GM10248 (cell line): ENCODE measurements at regions not wholly inside any gene's neighbourhood (a gene's known extent, or its start where the extent isn't known, plus 50 kb on each side); places are given as distances from the start of the nearest gene placed in this dataset.

Experiments
- CTCF ChIA-PET: fragments of 300-600 bp; sonication (Branson Sonifier 250); formaldehyde crosslinking; extraction: SDS; loops from one replicate; lab custom pipeline; 2021; ENCODE audit warnings: antibody characterized with exemption; lab: Yijun Ruan, JAX
- POLR2A ChIA-PET: fragments of 350-650 bp; sonication (Branson Sonifier 250); formaldehyde crosslinking; extraction: SDS; loops from one replicate; lab custom pipeline; 2020; ENCODE audit warnings: antibody characterized with exemption; lab: Yijun Ruan, JAX
- DNase-seq: peaks from one replicate; pipeline ENCODE4 v3.0.0; 2012; ENCODE audit errors: extremely low spot score
- TF ChIP-seq, protein P1 (sequence below): IDR thresholded peaks from 2 replicates; pipeline ENCODE4 v1.5.1; 2012; ENCODE audit warnings: mild to moderate bottlenecking, low read depth; ENCODE audit errors: extremely low read depth, missing control alignments, control extremely low read depth

DNA sequence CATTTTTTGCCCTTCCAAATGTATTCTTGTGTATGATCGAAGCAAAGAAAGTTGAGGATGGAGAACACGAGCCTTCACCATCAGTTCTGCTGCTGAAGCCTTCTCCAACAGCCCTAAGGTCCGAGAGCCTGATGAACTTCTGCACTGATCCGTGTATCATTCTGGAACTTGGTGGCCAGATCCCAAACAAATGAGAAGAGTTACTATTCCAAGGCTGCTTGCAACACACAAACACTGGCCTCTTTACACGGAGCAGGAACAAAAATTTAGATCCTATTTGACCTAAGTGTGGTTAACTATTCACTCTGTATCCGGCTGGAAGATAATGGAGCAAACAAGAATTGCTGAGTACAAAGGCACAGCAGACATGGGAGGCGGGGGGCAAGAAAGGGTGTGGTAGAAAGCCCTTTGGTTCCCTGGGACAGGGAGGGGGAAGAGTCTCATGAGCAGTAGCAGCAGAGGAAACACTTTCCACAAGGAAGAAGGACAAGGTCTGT is 282.9 kb downstream of the SOX9 start:
- ChIA-PET CTCF (interaction anchor here (1.2 to 1.4 kb wide), 4 partner anchors 9 to 106 kb away, joined by 3 to 7 read pairs (median 4); no protein-coding TSS in a partner anchor), POLR2A (no interaction called here)
- TF ChIP-seq, protein P1, sequence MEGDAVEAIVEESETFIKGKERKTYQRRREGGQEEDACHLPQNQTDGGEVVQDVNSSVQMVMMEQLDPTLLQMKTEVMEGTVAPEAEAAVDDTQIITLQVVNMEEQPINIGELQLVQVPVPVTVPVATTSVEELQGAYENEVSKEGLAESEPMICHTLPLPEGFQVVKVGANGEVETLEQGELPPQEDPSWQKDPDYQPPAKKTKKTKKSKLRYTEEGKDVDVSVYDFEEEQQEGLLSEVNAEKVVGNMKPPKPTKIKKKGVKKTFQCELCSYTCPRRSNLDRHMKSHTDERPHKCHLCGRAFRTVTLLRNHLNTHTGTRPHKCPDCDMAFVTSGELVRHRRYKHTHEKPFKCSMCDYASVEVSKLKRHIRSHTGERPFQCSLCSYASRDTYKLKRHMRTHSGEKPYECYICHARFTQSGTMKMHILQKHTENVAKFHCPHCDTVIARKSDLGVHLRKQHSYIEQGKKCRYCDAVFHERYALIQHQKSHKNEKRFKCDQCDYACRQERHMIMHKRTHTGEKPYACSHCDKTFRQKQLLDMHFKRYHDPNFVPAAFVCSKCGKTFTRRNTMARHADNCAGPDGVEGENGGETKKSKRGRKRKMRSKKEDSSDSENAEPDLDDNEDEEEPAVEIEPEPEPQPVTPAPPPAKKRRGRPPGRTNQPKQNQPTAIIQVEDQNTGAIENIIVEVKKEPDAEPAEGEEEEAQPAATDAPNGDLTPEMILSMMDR = no peak
- DNase-seq = no peak

DNA sequence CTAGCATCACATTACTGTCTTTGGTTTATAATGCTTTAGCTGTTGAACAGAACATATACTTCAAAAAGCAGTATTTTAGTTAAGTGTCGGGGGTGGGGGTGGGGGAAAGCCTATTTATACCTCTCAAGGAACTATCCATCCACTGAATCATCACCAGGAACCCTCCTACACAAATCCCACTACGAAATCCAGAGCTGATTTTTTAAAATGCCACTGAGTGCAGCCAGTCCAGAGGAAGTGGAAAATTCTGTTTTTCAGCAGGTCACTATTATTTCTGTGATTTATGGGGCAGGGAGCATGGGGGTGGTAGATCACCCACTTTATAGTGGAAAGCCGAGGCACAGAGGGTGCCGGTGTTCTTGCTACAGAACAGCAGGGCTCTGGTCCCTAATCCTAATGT is 284.1 kb downstream of the SOX9 start:
- POLR2A ChIA-PET = no interaction called here
- CTCF ChIA-PET = interaction anchor here (1.2 to 1.4 kb wide), 3 partner anchors 10 to 21 kb away, joined by 3 to 7 read pairs (median 4); no protein-coding TSS in a partner anchor
- TF ChIP-seq, protein P1 = no peak
- no peak for DNase-seq

DNA sequence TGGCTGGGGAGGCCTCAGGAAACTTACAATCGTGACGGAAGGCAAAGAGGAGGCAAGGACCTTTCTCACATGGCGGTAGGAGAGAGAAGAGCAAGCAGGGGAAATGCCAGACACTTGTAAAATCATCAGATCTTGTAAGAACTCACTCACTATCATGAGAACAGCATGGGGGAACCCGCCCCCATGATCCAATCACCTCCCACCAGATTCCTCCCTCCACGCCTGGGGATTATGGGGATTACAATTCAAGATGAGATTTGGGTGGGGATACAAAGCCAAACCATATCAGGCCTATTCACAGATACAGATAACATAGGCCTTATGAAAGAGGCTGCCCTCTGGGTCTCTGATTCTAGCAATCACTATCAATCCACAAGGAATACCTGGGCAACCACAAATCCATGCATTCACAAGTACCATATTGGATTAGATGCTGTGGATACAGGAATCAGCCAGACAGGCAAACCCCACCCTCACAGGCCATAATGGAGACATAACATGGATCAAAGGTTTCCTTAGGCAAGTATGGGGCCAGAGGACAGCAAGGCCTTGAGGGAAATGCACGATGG is 284.9 kb downstream of the SOX9 start:
- POLR2A ChIA-PET = no interaction called here

DNA sequence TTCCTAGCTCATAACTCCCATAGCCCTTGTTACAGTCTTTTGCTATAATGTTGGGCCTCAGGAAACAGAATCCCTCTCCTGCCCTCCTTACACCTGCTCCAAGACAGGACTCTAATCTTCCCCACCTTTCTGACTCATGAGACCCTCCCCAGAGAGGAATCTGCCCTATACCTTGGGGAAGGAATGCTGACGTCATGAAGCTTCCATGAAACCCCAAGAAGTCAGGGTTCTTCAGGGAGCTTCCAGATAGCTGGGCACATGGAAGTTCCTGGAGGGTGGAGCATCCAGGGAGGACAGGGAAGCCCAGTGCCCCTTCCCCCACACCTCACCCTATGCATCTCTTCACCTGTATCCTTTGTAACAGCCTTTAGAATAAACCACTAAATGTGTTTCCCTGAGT is 285.7 kb downstream of the SOX9 start:
- CTCF ChIA-PET = interaction anchor here (1.9 kb wide), 1 partner anchor 11 kb away, joined by 4 read pairs; no protein-coding TSS in a partner anchor
- TF ChIP-seq, protein P1 = no peak
- no peak for DNase-seq
- POLR2A ChIA-PET = interaction anchor here (0.6 kb wide), 1 partner anchor 60 kb away, joined by 4 read pairs; no protein-coding TSS in a partner anchor

More for the DNA sequence above, 284.9 kb downstream of the SOX9 start:
- CTCF ChIA-PET = no interaction called here
- TF ChIP-seq, protein P1 = no peak
- DNase-seq = no peak

DNA sequence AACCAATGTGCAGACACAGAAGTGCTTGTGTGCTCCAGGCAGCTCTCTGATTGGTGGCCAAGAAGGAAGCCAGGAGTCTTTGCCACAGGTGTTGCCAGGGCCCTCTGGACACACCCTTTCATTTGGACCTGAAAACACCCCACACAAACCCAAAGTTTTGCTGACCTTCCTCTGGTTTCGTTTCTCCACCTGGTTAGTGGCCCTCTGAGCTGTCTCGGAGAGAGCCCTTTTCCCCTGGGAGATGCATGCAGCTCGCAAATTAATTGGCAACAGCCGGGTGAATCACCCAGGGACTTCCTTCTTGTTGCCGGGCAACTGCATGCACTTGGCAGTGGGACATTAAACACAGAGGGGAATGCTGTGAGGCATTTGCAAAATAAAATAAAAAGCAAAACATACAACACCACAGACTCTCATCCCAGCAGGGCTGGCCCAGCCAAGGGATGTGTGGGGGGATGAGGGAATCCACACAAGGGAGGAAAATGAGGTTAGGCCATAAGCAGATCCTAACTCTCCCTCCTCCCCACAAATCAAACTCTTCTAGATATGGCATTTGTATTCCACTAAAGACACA is 286.6 kb downstream of the SOX9 start:
- ChIA-PET CTCF (interaction anchor here (0.8 to 1.9 kb wide), 2 partner anchors 12 to 265 kb away, joined by 3 to 4 read pairs; no protein-coding TSS in a partner anchor), POLR2A (interaction anchor here (1.1 kb wide), 1 partner anchor 18 kb away, joined by 3 read pairs; no protein-coding TSS in a partner anchor)
- peak; percentile 55 for DNase-seq
- TF ChIP-seq, protein P1 = no peak

DNA sequence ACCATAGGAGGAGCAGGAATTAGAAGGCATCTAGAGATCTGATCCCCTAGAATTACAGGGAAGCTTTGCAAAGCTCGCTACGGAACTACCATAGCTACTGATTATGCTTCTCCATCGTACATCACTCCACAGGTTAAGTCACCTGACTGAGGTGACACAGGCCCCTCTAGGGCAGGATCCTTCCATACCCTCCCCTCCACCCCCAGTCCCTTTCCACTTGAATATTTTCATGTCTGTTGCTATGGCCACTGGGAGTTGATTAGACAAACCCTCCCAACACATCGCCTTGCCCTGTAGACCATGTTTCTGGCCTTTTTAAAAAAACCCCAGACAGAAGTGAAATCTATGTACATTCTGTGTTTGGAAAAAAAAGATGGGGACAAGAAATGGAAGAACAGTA is 287.1 kb downstream of the SOX9 start:
- POLR2A ChIA-PET = interaction anchor here (1.1 kb wide), 1 partner anchor 17 kb away, joined by 3 read pairs; no protein-coding TSS in a partner anchor
- CTCF ChIA-PET = interaction anchor here (0.8 to 1.9 kb wide), 2 partner anchors 12 to 266 kb away, joined by 3 to 4 read pairs; no protein-coding TSS in a partner anchor
- no peak for DNase-seq
- TF ChIP-seq, protein P1 = no peak
